ENCODE measurements at regions not wholly inside any gene's neighbourhood (a gene's known extent, or its start where the extent isn't known, plus 50 kb on each side); places are given as distances from the start of the nearest gene placed in this dataset.

DNA sequence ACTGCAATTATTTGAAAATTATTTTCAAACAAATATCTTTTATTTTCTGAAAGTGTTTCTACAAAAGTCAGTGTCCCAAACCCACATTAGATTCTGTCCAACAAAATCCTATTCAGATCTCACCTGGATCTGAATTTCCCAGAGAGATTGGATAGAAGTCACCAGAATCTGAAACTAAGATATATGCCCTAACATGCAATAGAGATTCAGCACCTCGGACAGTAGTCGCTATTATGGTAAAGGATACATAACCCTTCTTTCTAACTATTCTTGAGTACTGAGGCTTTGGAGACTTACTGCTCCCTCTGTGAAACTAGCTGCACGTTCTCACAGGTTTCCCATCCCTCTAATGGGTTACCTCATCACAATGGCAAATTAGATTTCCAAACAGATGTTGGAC is 151.4 kb downstream of the ID4 start:
- no peak overlapping the region for H3K4me3 ChIP-seq (ENCODE audit: low read depth, low read length)
- DNase-seq (ENCODE audit: low read depth) = no peak
- TF ChIP-seq, protein P1, sequence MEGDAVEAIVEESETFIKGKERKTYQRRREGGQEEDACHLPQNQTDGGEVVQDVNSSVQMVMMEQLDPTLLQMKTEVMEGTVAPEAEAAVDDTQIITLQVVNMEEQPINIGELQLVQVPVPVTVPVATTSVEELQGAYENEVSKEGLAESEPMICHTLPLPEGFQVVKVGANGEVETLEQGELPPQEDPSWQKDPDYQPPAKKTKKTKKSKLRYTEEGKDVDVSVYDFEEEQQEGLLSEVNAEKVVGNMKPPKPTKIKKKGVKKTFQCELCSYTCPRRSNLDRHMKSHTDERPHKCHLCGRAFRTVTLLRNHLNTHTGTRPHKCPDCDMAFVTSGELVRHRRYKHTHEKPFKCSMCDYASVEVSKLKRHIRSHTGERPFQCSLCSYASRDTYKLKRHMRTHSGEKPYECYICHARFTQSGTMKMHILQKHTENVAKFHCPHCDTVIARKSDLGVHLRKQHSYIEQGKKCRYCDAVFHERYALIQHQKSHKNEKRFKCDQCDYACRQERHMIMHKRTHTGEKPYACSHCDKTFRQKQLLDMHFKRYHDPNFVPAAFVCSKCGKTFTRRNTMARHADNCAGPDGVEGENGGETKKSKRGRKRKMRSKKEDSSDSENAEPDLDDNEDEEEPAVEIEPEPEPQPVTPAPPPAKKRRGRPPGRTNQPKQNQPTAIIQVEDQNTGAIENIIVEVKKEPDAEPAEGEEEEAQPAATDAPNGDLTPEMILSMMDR (IDR thresholded peaks at IDR 0.05; ENCODE audit: low read depth, low read length, missing control alignments) = no peak

- TF ChIP-seq, protein P1 (IDR thresholded peaks at IDR 0.05; ENCODE audit: low read depth, low read length, missing control alignments) = no peak
- no peak overlapping the region for H3K4me3 ChIP-seq (ENCODE audit: low read depth, low read length)
- no peak for DNase-seq (ENCODE audit: low read depth)
Measured at GRCh38 chr6:19991176-19991575, 154.0 kb downstream of the ID4 start.

DNA sequence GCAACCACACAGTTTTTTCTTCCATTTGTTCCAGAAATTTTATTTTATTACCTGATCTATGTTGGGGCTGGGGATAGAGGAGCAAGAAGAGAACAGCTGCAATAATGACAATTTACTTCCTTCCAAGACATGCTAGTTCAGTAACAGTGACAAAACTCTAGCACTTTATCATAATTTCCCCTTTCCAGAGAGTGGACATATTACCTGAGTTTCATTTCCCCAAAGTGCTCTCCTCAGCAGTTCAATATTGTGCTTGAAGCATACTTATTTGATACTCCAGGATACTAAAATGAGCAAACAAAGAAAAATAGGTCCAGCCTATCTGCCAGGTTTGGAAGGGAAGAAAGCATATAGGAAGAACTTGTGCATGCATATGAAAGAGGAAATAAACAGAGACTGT is 157.7 kb downstream of the ID4 start:
- H3K4me3 ChIP-seq (ENCODE audit: low read depth, low read length) = no peak overlapping the region
- no peak for DNase-seq (ENCODE audit: low read depth)
- TF ChIP-seq, protein P1 (IDR thresholded peaks at IDR 0.05; ENCODE audit: low read depth, low read length, missing control alignments) = no peak

GRCh38 chr6:19995575-19996257 is 158.5 kb downstream of the ID4 start:
- TF ChIP-seq, protein P1 (IDR thresholded peaks at IDR 0.05; ENCODE audit: low read depth, low read length, missing control alignments) = no peak
- no peak for DNase-seq (ENCODE audit: low read depth)
- no peak overlapping the region for H3K4me3 ChIP-seq (ENCODE audit: low read depth, low read length)

- TF ChIP-seq, protein P1 (IDR thresholded peaks at IDR 0.05; ENCODE audit: low read depth, low read length, missing control alignments) = no peak
- no peak for DNase-seq (ENCODE audit: low read depth)
- H3K4me3 ChIP-seq (ENCODE audit: low read depth, low read length) = no peak overlapping the region
Measured at GRCh38 chr6:19997104-19997503, 159.9 kb downstream of the ID4 start.

DNA sequence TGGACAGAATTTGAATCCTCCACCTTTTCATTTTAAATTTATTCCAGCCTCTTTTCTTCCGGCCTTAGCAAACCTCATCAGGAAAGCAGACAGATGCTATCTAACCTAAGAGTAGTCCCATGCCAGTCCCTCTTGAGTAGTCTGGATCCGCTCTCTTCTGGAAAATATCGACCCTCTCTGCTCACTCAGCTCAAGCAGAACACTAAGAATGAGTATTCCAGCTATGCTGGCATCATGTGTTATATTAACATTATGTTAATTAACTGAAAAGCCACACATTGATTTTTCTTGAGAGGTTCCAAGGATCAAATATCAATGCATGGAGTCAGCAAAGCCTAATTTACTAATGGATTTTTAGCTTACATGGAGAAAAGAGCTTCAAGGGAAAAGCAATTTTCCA is 161.4 kb downstream of the ID4 start:
- H3K4me3 ChIP-seq (ENCODE audit: low read depth, low read length) = no peak overlapping the region
- TF ChIP-seq, protein P1 (IDR thresholded peaks at IDR 0.05; ENCODE audit: low read depth, low read length, missing control alignments) = no peak
- DNase-seq (ENCODE audit: low read depth) = no peak

All from GM12864 (cell line).